H1 (cell line): ENCODE measurements at regions not wholly inside any gene's neighbourhood (a gene's known extent, or its start where the extent isn't known, plus 50 kb on each side); places are given as distances from the start of the nearest gene placed in this dataset.
A peak's percentile ranks its signal among the peaks of the same experiment; 100 is the strongest.

Source experiments
- CTCF ChIA-PET: fragments of 300-600 bp; sonication (Branson Sonifier 250); formaldehyde crosslinking; loops from one replicate; lab custom pipeline; 2021; ENCODE audit not compliant: partially characterized antibody; lab: Charles Lee
- POLR2A ChIA-PET: fragments of 300-600 bp; sonication (Branson Sonifier 250); formaldehyde crosslinking; loops from one replicate; lab custom pipeline; 2021; ENCODE audit warnings: inconsistent platforms; ENCODE audit not compliant: partially characterized antibody; lab: Charles Lee
- DNase-seq, 2 experiments: peaks; one replicate each; pipeline versions ENCODE4 v3.0.0 to v3.0.0-alpha.2; 2010 to 2022; ENCODE audit warnings: low spot score in 2 of 2, low read depth in 1 of 2, mixed read lengths in 1 of 2
- FAIRE-seq: peaks from 2 replicates; lab custom pipeline; 2011; peaks lifted over from hg19 to GRCh38; lab: Jason Lieb, UNC
- H2AFZ ChIP-seq: 2 replicates; pipeline ENCODE4 v1.8.1; 2012; ENCODE audit warnings: low read length, inconsistent platforms
- H2AK5ac ChIP-seq: 2 replicates; pipeline ENCODE4 v1.6.1; 2013; ENCODE audit warnings: low read depth, low read length
- H2BK120ac ChIP-seq: replicated peaks from 2 replicates; pipeline ENCODE3; 2013; ENCODE audit warnings: low read depth, low read length, inconsistent platforms
- H2BK12ac ChIP-seq: 2 replicates; pipeline ENCODE4 v1.6.1; 2013; ENCODE audit warnings: low read depth, low read length
- H2BK15ac ChIP-seq: 2 replicates; pipeline ENCODE4 v1.6.1; 2013; ENCODE audit warnings: low read length
- H2BK20ac ChIP-seq: 2 replicates; pipeline ENCODE4 v1.6.1; 2013; ENCODE audit warnings: low read length
- H2BK5ac ChIP-seq: 2 replicates; pipeline ENCODE4 v1.6.1; 2013; ENCODE audit warnings: low read depth, low read length
- H3K14ac ChIP-seq: 2 replicates; pipeline ENCODE4 v1.6.1; 2013; ENCODE audit warnings: inconsistent platforms; ENCODE audit not compliant: insufficient read length
- H3K18ac ChIP-seq: 2 replicates; pipeline ENCODE4 v1.6.1; 2013; ENCODE audit warnings: low read length; ENCODE audit errors: extremely low read depth
- H3K23ac ChIP-seq: 2 replicates; pipeline ENCODE4 v1.6.1; 2013; ENCODE audit warnings: inconsistent platforms; ENCODE audit not compliant: insufficient read length
- H3K23me2 ChIP-seq: 2 replicates; pipeline ENCODE4 v1.6.1; 2013; ENCODE audit warnings: low read depth, low read length
- H3K27ac ChIP-seq: 2 replicates; pipeline ENCODE4 v1.6.1; 2011; ENCODE audit warnings: low read depth, low read length, inconsistent platforms
- H3K27me3 ChIP-seq, 4 experiments: replicated peaks in 1 of 4; 1 replicate in 1 of 4; 2 replicates in 3 of 4; pipeline versions ENCODE4 v1.6.1 to v1.8.1; 2011 to 2013; ENCODE audit warnings: low read length in 3 of 4, mild to moderate bottlenecking in 3 of 4, inconsistent platforms in 2 of 4, mixed read lengths in 2 of 4, moderate library complexity in 1 of 4; ENCODE audit not compliant: control insufficient read depth in 3 of 4, insufficient read depth in 3 of 4; ENCODE audit errors: extremely low read depth in 1 of 4
- H3K36me3 ChIP-seq, 4 experiments: 2 replicates each; pipeline versions ENCODE4 v1.6.1 to v1.8.1; 2011 to 2013; ENCODE audit warnings: mild to moderate bottlenecking in 4 of 4, low read length in 3 of 4, moderate library complexity in 2 of 4, control low read depth in 1 of 4, inconsistent platforms in 1 of 4; ENCODE audit not compliant: insufficient read depth in 4 of 4, control insufficient read depth in 2 of 4
- H3K4ac ChIP-seq: replicated peaks from 2 replicates; pipeline ENCODE3; 2013; ENCODE audit warnings: low read length, low read depth, mixed read lengths, inconsistent platforms; ENCODE audit not compliant: insufficient read length
- H3K4me1 ChIP-seq, 4 experiments: replicated peaks in 1 of 4; 1 replicate in 1 of 4; 2 replicates in 3 of 4; pipeline versions ENCODE4 v1.6.1 to v1.8.1; 2011 to 2013; ENCODE audit warnings: low read length in 3 of 4, inconsistent platforms in 2 of 4, mixed read lengths in 1 of 4; ENCODE audit not compliant: insufficient read depth in 4 of 4, control insufficient read depth in 3 of 4
- H3K4me2 ChIP-seq, 2 experiments: 2 replicates each; pipeline versions ENCODE4 v1.6.1 to v1.8.1; 2011 to 2013; ENCODE audit warnings: low read depth in 2 of 2, low read length in 2 of 2, control low read depth in 1 of 2, inconsistent platforms in 1 of 2, mild to moderate bottlenecking in 1 of 2; ENCODE audit not compliant: insufficient read depth in 1 of 2
- H3K4me3 ChIP-seq, 4 experiments: fragments of 200-600, 300-600 bp in 1 of 4; sonication (generic), shearing (Covaris generic), sonication (Bioruptor Twin) in 1 of 4; 2 replicates each; pipeline versions ENCODE4 v1.5.1 to v1.8.1; 2011 to 2016; ENCODE audit warnings: low read length in 4 of 4, low read depth in 3 of 4, control low read depth in 2 of 4, inconsistent platforms in 2 of 4, mild to moderate bottlenecking in 2 of 4, mixed read lengths in 1 of 4, moderate library complexity in 1 of 4; ENCODE audit not compliant: insufficient read depth in 2 of 4; ENCODE audit errors: extremely low read depth in 1 of 4
- H3K56ac ChIP-seq: replicated peaks from 2 replicates; pipeline ENCODE3; 2013; ENCODE audit warnings: low read depth, mild to moderate bottlenecking, mixed read lengths, low read length, inconsistent platforms; ENCODE audit not compliant: insufficient read length
- H3K79me1 ChIP-seq: 2 replicates; pipeline ENCODE4 v1.6.1; 2013; ENCODE audit warnings: low read depth, low read length, control low read depth
- H3K79me2 ChIP-seq, 2 experiments: 2 replicates each; pipeline versions ENCODE4 v1.6.1 to v1.8.1; 2012 to 2013; ENCODE audit warnings: low read length in 2 of 2, mild to moderate bottlenecking in 2 of 2, inconsistent platforms in 1 of 2; ENCODE audit not compliant: insufficient read depth in 2 of 2, control insufficient read depth in 1 of 2
- H3K9ac ChIP-seq, 4 experiments: replicated peaks in 1 of 4; 1 replicate in 1 of 4; 2 replicates in 3 of 4; pipeline versions ENCODE4 v1.6.1 to v1.8.1; 2011 to 2013; ENCODE audit warnings: low read depth in 3 of 4, low read length in 3 of 4, control low read depth in 2 of 4, mild to moderate bottlenecking in 2 of 4, moderate library complexity in 2 of 4, inconsistent platforms in 1 of 4; ENCODE audit errors: extremely low read depth in 1 of 4
- H3K9me3 ChIP-seq, 2 experiments: 2 replicates each; pipeline versions ENCODE4 v1.6.1 to v1.8.1; 2012 to 2013; ENCODE audit warnings: mild to moderate bottlenecking in 2 of 2, moderate library complexity in 2 of 2, control low read depth in 1 of 2, inconsistent platforms in 1 of 2, low read depth in 1 of 2, low read length in 1 of 2, mixed read lengths in 1 of 2; ENCODE audit not compliant: insufficient read depth in 2 of 2
- H4K20me1 ChIP-seq, 2 experiments: replicated peaks in 1 of 2; 2 replicates each; pipeline versions ENCODE3 to v1.8.1; 2011 to 2013; ENCODE audit warnings: inconsistent platforms in 2 of 2, low read length in 2 of 2, mild to moderate bottlenecking in 1 of 2; ENCODE audit not compliant: insufficient read depth in 2 of 2, control insufficient read depth in 1 of 2
- H4K5ac ChIP-seq: 2 replicates; pipeline ENCODE4 v1.6.1; 2013; ENCODE audit warnings: low read length, low read depth, mixed read lengths, inconsistent platforms; ENCODE audit not compliant: insufficient read length
- H4K8ac ChIP-seq: 2 replicates; pipeline ENCODE4 v1.8.0; 2013; ENCODE audit warnings: mild to moderate bottlenecking, moderate library complexity, low read length, inconsistent platforms; ENCODE audit not compliant: insufficient read depth; ENCODE audit errors: extremely low read depth
- H4K91ac ChIP-seq: replicated peaks from 2 replicates; pipeline ENCODE3; 2013; ENCODE audit warnings: low read length, mixed read lengths, inconsistent platforms; ENCODE audit not compliant: insufficient read length
- MAFK ChIP-seq: IDR thresholded peaks from 2 replicates; pipeline ENCODE4 v1.6.1; 2012; ENCODE audit warnings: low read depth, mild to moderate bottlenecking, improper control_type of control experiment, low read length
- POLR2A ChIP-seq, 2 experiments: IDR thresholded peaks; 1 replicate in 1 of 2; 2 replicates in 1 of 2; pipeline ENCODE4 v1.6.1; 2011; ENCODE audit warnings: low read depth in 2 of 2, low read length in 2 of 2, mild to moderate bottlenecking in 2 of 2; ENCODE audit errors: control extremely low read depth in 1 of 2
- TBP ChIP-seq: IDR thresholded peaks from 2 replicates; pipeline ENCODE4 v1.6.1; 2011; ENCODE audit warnings: low read depth, low read length, improper control_type of control experiment
- WGBS, 2 experiments: shearing (Covaris generic) in 1 of 2; methylation state at CpG; one replicate each; pipeline versions ENCODE4 v1.1.6 to v1.1.7; 2013 to 2015; ENCODE audit warnings: low lambda C conversion rate in 2 of 2, mixed read lengths in 2 of 2, inconsistent platforms in 1 of 2, low coverage in 1 of 2, missing lambda C conversion rate in 1 of 2; ENCODE audit not compliant: insufficient replicate concordance in 2 of 2, insufficient coverage in 1 of 2, insufficient read length in 1 of 2; ENCODE audit errors: extremely low coverage in 1 of 2, missing lambda C conversion rate in 1 of 2; 5-methylcytosine and 5-hydroxymethylcytosine counted together
- TF ChIP-seq, protein P1 (sequence below): IDR thresholded peaks from 2 replicates; pipeline ENCODE4 v1.6.1; 2011; ENCODE audit warnings: low read length, improper control_type of control experiment

DNA sequence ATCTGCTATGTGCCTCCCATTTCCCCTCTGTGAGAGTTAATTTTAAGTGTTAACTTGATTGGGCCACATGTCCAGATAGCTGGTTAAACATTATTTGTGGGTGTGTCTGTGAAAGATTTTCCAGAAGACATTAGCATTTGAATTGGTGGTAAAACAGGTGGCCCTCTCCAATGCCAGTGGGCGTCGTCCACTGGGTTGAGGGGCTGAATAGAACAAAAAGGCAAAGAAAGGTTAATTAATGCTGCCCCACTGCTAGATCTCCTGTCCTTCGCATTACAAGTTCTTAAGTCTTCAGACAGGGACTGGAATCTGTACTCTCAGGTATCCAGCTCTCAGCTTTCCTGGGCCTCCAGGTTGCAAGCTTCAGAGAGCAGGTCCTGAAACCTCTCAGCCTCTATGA, 1160.9 kb upstream of the LRRN3 start:
- Histone ChIP-seq H2BK12ac (no peak overlapping the region), H2AK5ac (no peak overlapping the region), H3K18ac (no peak overlapping the region), H3K4me2 (0 out of 4 replicates have a peak overlapping the region, but pooled peaks of 1 of the 2 experiments have one; percentile 1), H3K36me3 (no peaks in the 10 kb centered on the region), H2BK120ac (no peak overlapping the region), H3K79me2 (no peaks in the 10 kb centered on the region), H4K91ac (no peak overlapping the region), H3K4ac (no peak overlapping the region), H3K27me3 (no peaks in the 10 kb centered on the region), H2BK15ac (no peak overlapping the region), H4K20me1 (no peaks in the 10 kb centered on the region), H2AFZ (no peak overlapping the region), H2BK20ac (no peak overlapping the region), H3K23ac (no peak overlapping the region), H3K4me3 (no peak overlapping the region), H3K4me1 (peaks cover 0 to 3% (median 0%) of the 10 kb centered on the region in 4 experiments; a peak in 2 of 7 replicates), H3K9ac (no peak overlapping the region), H3K14ac (no peak overlapping the region), H2BK5ac (no peak overlapping the region), H3K9me3 (peaks cover 7 to 8% of the 10 kb centered on the region in 2 experiments; a peak in 3 of 4 replicates), H3K79me1 (no peaks in the 10 kb centered on the region), H4K5ac (no peak overlapping the region), H3K27ac (no peak overlapping the region), H3K56ac (no peak overlapping the region), H4K8ac (no peak overlapping the region), H3K23me2 (no peaks in the 10 kb centered on the region)
- DNase-seq (no peak), FAIRE-seq (no peak)
- POLR2A ChIA-PET = no interaction called here
- 93% methylated on average over 3 of the region's 3 CpGs; no CpG with 5 or more reads in 1 of the 2 experiments for WGBS, 2 experiments
- TF ChIP-seq, protein P1, sequence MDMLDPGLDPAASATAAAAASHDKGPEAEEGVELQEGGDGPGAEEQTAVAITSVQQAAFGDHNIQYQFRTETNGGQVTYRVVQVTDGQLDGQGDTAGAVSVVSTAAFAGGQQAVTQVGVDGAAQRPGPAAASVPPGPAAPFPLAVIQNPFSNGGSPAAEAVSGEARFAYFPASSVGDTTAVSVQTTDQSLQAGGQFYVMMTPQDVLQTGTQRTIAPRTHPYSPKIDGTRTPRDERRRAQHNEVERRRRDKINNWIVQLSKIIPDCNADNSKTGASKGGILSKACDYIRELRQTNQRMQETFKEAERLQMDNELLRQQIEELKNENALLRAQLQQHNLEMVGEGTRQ = no peak
- TF ChIP-seq POLR2A (IDR thresholded peaks at IDR 0.05; ENCODE audit: control extremely low read depth in 1 of 2, low read depth in 2 of 2, low read length in 2 of 2) = no peak
- no peak for TF ChIP-seq TBP
- TF ChIP-seq MAFK = no peak
- CTCF ChIA-PET = interaction anchor here (0.5 to 0.7 kb wide), 2 partner anchors 24 to 1412 kb away, joined by 3 to 4 read pairs; no protein-coding TSS in a partner anchor
